GM12892 (cell line): ENCODE measurements at regions not wholly inside any gene's neighbourhood (a gene's known extent, or its start where the extent isn't known, plus 50 kb on each side); places are given as distances from the start of the nearest gene placed in this dataset.

ENCODE experiments used
- POLR2A ChIP-seq: IDR thresholded peaks from 2 replicates; pipeline ENCODE4 v1.6.1; 2011; ENCODE audit warnings: low read depth, low read length, control low read depth
- POLR2AphosphoS5 ChIP-seq: IDR thresholded peaks from 2 replicates; pipeline ENCODE4 v1.6.1; 2011; ENCODE audit warnings: low read depth, low read length, control low read depth

DNA sequence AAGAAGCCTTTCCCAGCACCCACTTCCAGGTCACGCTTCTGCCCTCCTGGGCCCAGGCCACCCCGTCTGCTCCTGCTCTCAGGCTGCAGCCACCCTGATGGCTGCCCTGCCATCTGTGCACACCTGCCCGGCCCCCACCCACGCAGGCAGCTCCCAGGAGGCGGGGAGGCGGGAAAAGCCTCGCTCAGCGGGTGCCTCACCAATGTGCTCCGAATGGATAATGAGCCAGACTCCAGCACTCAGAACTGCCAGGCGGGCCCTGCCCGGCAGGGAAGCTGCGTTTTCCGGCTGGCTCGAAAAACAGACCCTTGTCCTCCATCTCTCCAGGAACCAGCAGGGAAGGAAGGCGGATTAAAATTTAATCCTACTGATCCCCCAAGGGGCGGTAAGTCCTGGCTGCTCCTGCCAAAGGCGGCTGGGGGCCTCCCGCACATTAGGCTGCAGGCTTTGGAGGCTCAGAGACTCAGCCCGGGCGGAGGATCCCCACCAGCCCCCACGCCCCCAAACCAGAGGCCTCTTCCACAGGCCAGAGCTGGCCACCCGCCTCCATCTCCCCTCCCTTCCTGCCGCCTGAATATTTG, 104.0 kb downstream of the NCOR2 start:
- TF ChIP-seq POLR2AphosphoS5 (no peak), POLR2A (no peak)
